ENCODE measurements at regions not wholly inside any gene's neighbourhood (a gene's known extent, or its start where the extent isn't known, plus 50 kb on each side); places are given as distances from the start of the nearest gene placed in this dataset.

DNA sequence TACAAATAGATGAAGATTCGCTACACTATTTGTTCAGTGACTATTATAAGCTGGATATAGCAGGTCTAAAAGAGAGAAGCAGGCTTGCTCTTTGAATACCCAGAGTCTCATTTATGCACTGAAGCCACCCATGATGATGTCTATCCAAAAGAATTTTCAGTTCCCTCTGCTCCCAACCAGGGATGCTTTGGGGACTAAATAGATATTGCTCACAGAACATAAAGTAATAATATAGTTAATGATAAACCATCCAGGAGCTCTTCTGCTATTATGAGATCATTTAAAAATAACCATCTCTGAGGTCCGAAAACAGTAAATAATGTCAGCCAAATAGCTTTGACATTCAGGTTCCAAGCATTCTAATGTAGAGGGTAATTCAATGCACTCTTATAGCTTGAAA lies 875.4 kb downstream of the SORCS3 start:
- DNase-seq (ENCODE audit: low read depth in 1 of 2, low spot score in 2 of 2) (no peak), FAIRE-seq (no peak)
- H4K91ac ChIP-seq (replicated peaks; ENCODE audit: insufficient read length, low read length) = no peak overlapping the region
- no peak overlapping the region for H3K4me2 ChIP-seq (ENCODE audit: insufficient read depth in 1 of 2, low read depth in 2 of 2, low read length in 2 of 2)
- H2BK5ac ChIP-seq (ENCODE audit: low read depth, low read length) = no peak overlapping the region
- H3K18ac ChIP-seq (ENCODE audit: extremely low read depth, low read length) = no peak overlapping the region
- no peak overlapping the region for H3K4ac ChIP-seq (replicated peaks; ENCODE audit: insufficient read length, low read depth, low read length)
- H4K20me1 ChIP-seq (replicated peaks in 1 of 2; ENCODE audit: control insufficient read depth in 1 of 2, insufficient read depth in 2 of 2, low read length in 2 of 2) = no peaks in the 10 kb centered on the region
- H3K36me3 ChIP-seq (ENCODE audit: control insufficient read depth in 2 of 4, insufficient read depth in 4 of 4, low read length in 3 of 4) = no peaks in the 10 kb centered on the region
- H3K56ac ChIP-seq (replicated peaks; ENCODE audit: insufficient read length, low read depth, low read length) = no peak overlapping the region
- no peak overlapping the region for H3K14ac ChIP-seq (ENCODE audit: insufficient read length)
- ChIA-PET POLR2A (ENCODE audit: partially characterized antibody) (no interaction called here), CTCF (ENCODE audit: partially characterized antibody) (no interaction called here)
- H3K27me3 ChIP-seq (replicated peaks in 1 of 4; ENCODE audit: control insufficient read depth in 3 of 4, extremely low read depth in 1 of 4, insufficient read depth in 3 of 4, low read length in 3 of 4) = peaks cover 0 to 1% (median 0%) of the 10 kb centered on the region in 4 experiments; a peak in 1 of 7 replicates
- H2BK15ac ChIP-seq (ENCODE audit: low read length) = no peak overlapping the region
- no peak overlapping the region for H4K5ac ChIP-seq (ENCODE audit: insufficient read length, low read depth, low read length)
- no peaks in the 10 kb centered on the region for H3K23me2 ChIP-seq (ENCODE audit: low read depth, low read length)
- no peak overlapping the region for H2BK120ac ChIP-seq (replicated peaks; ENCODE audit: low read depth, low read length)
- H3K4me3 ChIP-seq (ENCODE audit: extremely low read depth in 1 of 4, insufficient read depth in 2 of 4, low read depth in 3 of 4, low read length in 4 of 4) = no peak overlapping the region
- H3K79me1 ChIP-seq (ENCODE audit: low read depth, low read length) = no peaks in the 10 kb centered on the region
- no peak overlapping the region for H2AK5ac ChIP-seq (ENCODE audit: low read depth, low read length)
- no peaks in the 10 kb centered on the region for H3K4me1 ChIP-seq (replicated peaks in 1 of 4; ENCODE audit: control insufficient read depth in 3 of 4, insufficient read depth in 4 of 4, low read length in 3 of 4)
- no peaks in the 10 kb centered on the region for H3K9me3 ChIP-seq (ENCODE audit: insufficient read depth in 2 of 2, low read depth in 1 of 2, low read length in 1 of 2)
- no peak overlapping the region for H2BK12ac ChIP-seq (ENCODE audit: low read depth, low read length)
- H2AFZ ChIP-seq (ENCODE audit: low read length) = no peak overlapping the region
- no peak overlapping the region for H3K9ac ChIP-seq (replicated peaks in 1 of 4; ENCODE audit: extremely low read depth in 1 of 4, low read depth in 3 of 4, low read length in 3 of 4)
- H2BK20ac ChIP-seq (ENCODE audit: low read length) = no peak overlapping the region
- no peak overlapping the region for H3K23ac ChIP-seq (ENCODE audit: insufficient read length)
- 96% methylated on average over 2 of the region's 2 CpGs; no CpG with 5 or more reads in 1 of the 2 experiments for WGBS, 2 experiments (ENCODE audit: extremely low coverage in 1 of 2, insufficient coverage in 1 of 2, insufficient read length in 1 of 2, insufficient replicate concordance in 2 of 2, low coverage in 1 of 2, low lambda C conversion rate in 2 of 2, missing lambda C conversion rate in 1 of 2)
- no peak overlapping the region for H4K8ac ChIP-seq (ENCODE audit: extremely low read depth, insufficient read depth, low read length)
- H3K27ac ChIP-seq (ENCODE audit: low read depth, low read length) = no peak overlapping the region
- no peaks in the 10 kb centered on the region for H3K79me2 ChIP-seq (ENCODE audit: control insufficient read depth in 1 of 2, insufficient read depth in 2 of 2, low read length in 2 of 2)
- TF ChIP-seq GABPA (IDR thresholded peaks at IDR 0.05; ENCODE audit: borderline replicate concordance, insufficient read depth, low read length) (no peak), MAFK (IDR thresholded peaks at IDR 0.05; ENCODE audit: low read depth, low read length) (no peak), EP300 (IDR thresholded peaks at IDR 0.05; ENCODE audit: borderline replicate concordance in 1 of 2, low read depth in 2 of 2, low read length in 2 of 2) (no peak), CEBPB (IDR thresholded peaks at IDR 0.05; ENCODE audit: low read depth, low read length) (no peak), HDAC6 (IDR thresholded peaks at IDR 0.05; ENCODE audit: low read depth, low read length) (no peak), PHF8 (conservative IDR thresholded peaks at IDR 0.05; ENCODE audit: low read depth, low read length) (no peak), SUZ12 (IDR thresholded peaks at IDR 0.05; ENCODE audit: low read length) (no peak), GTF2F1 (IDR thresholded peaks at IDR 0.05; ENCODE audit: borderline replicate concordance, low read depth, low read length) (no peak), TAF7 (optimal IDR thresholded peaks at IDR 0.05; ENCODE audit: borderline replicate concordance, low read depth, low read length) (no peak), SAP30 (IDR thresholded peaks at IDR 0.05; ENCODE audit: insufficient read depth, insufficient replicate concordance, low read length) (no peak), CTBP2 (IDR thresholded peaks at IDR 0.05; ENCODE audit: borderline replicate concordance, insufficient read depth, insufficient read length, low read length) (no peak)
- TF ChIP-seq, protein P1, sequence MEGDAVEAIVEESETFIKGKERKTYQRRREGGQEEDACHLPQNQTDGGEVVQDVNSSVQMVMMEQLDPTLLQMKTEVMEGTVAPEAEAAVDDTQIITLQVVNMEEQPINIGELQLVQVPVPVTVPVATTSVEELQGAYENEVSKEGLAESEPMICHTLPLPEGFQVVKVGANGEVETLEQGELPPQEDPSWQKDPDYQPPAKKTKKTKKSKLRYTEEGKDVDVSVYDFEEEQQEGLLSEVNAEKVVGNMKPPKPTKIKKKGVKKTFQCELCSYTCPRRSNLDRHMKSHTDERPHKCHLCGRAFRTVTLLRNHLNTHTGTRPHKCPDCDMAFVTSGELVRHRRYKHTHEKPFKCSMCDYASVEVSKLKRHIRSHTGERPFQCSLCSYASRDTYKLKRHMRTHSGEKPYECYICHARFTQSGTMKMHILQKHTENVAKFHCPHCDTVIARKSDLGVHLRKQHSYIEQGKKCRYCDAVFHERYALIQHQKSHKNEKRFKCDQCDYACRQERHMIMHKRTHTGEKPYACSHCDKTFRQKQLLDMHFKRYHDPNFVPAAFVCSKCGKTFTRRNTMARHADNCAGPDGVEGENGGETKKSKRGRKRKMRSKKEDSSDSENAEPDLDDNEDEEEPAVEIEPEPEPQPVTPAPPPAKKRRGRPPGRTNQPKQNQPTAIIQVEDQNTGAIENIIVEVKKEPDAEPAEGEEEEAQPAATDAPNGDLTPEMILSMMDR (IDR thresholded peaks at IDR 0.05; ENCODE audit: control extremely low read depth in 1 of 3, insufficient read depth in 1 of 3, low read depth in 1 of 3, low read length in 3 of 3) = no peak
